ENCODE measurements at regions not wholly inside any gene's neighbourhood (a gene's known extent, or its start where the extent isn't known, plus 50 kb on each side); places are given as distances from the start of the nearest gene placed in this dataset.

DNA sequence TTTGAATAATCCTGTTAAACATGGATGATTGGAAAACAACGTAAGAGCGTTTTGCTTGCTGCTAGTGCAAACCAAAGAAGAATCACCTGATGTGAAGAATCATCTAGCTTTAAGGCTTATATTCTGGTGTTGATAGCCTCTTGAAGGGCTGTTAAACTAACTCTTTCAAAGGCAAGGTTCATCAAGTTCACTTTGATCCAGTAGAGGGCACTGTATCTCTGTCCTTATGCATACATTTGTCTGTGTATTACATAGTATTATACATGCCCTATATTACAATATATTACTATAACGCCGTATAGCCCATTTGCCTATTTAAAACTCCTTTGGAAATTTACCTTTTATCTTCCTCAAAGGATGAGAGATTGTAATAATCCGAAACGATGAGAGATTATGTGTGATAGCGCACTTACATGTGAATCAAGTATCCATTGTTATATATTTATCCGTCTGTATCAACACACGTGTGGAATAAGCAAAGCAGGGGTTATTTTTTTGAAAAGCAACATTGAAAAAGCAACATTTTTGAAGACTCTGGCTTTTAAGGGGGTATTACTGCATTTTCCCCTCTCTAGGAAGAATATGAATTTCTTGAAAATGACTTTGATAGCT lies 50.8 kb upstream of the NRN1 start:
- TF ChIP-seq, protein P1, sequence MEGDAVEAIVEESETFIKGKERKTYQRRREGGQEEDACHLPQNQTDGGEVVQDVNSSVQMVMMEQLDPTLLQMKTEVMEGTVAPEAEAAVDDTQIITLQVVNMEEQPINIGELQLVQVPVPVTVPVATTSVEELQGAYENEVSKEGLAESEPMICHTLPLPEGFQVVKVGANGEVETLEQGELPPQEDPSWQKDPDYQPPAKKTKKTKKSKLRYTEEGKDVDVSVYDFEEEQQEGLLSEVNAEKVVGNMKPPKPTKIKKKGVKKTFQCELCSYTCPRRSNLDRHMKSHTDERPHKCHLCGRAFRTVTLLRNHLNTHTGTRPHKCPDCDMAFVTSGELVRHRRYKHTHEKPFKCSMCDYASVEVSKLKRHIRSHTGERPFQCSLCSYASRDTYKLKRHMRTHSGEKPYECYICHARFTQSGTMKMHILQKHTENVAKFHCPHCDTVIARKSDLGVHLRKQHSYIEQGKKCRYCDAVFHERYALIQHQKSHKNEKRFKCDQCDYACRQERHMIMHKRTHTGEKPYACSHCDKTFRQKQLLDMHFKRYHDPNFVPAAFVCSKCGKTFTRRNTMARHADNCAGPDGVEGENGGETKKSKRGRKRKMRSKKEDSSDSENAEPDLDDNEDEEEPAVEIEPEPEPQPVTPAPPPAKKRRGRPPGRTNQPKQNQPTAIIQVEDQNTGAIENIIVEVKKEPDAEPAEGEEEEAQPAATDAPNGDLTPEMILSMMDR (IDR thresholded peaks at IDR 0.05; ENCODE audit: borderline replicate concordance, extremely low read depth, low read length, poor library complexity, severe bottlenecking) = peak; percentile 74
- no peak for TF ChIP-seq EZH2 (IDR thresholded peaks at IDR 0.05; ENCODE audit: borderline replicate concordance, low read depth, low read length, severe bottlenecking)

Measured in DND-41 (cell line).